ENCODE measurements at regions not wholly inside any gene's neighbourhood (a gene's known extent, or its start where the extent isn't known, plus 50 kb on each side); places are given as distances from the start of the nearest gene placed in this dataset.

DNA sequence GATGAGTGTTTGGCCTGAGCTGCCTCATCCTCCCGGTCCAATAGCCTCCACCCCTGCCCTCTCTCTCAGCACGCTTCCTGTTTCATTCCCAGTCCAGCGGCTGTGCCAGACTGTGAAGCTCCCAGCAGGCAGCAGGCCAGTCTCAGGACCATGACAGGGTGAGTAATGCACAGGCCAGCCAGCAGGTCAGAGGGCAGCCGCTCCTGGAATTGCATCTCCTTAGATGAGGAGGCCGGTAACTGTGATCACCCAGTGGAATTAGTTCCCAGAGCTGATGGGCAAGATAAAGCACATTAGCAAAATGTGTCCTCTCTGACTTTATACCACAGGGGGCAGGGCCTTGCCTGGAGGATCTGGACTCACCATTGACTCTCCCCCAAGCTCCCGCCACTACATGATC is 251.2 kb downstream of the ETS1 start:
- FAIRE-seq (no peak), DNase-seq (ENCODE audit: insufficient read length, low spot score) (no peak)

DNA sequence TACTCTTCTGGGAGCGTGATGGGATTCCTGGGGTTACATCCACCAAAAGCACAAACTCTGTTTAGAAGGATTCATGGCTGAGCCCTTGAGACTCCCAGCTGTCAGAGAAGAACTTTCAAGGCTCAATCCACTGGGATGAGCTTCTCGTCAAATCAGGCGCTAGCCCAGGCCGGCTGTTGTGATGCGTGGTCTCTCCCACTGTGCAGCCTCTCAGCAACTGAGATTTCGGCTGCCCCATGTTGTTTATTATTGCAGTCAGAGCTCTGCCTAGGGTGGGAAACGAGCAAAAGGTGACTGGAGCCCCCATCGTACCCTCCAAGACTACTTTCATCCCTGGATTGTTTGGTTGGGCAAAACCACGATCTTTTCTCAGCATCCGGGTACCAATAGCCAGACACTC is 251.6 kb downstream of the ETS1 start:
- TF ChIP-seq SPI1 (IDR thresholded peaks at IDR 0.05; ENCODE audit: low read depth, low read length) (no peak), POU2F2 (IDR thresholded peaks at IDR 0.05; ENCODE audit: low read depth, low read length) (no peak), POLR2AphosphoS5 (IDR thresholded peaks at IDR 0.05; ENCODE audit: low read depth, low read length) (no peak), TAF1 (IDR thresholded peaks at IDR 0.05; ENCODE audit: low read depth, low read length) (no peak), POLR2A (IDR thresholded peaks at IDR 0.05; ENCODE audit: low read depth, low read length) (no peak), PAX5 (IDR thresholded peaks at IDR 0.05; ENCODE audit: insufficient read depth, low read length, severe bottlenecking) (no peak)
- DNase-seq (ENCODE audit: insufficient read length, low spot score) (no peak), FAIRE-seq (no peak)

More for the DNA sequence above, 251.2 kb downstream of the ETS1 start:
- TF ChIP-seq SPI1 (IDR thresholded peaks at IDR 0.05; ENCODE audit: low read depth, low read length): no peak
- no peak for TF ChIP-seq POLR2A (IDR thresholded peaks at IDR 0.05; ENCODE audit: low read depth, low read length)
- TF ChIP-seq TAF1 (IDR thresholded peaks at IDR 0.05; ENCODE audit: low read depth, low read length): no peak

- TF ChIP-seq PAX5 (IDR thresholded peaks at IDR 0.05; ENCODE audit: insufficient read depth, low read length, severe bottlenecking) (no peak), POLR2A (IDR thresholded peaks at IDR 0.05; ENCODE audit: low read depth, low read length) (no peak), POU2F2 (IDR thresholded peaks at IDR 0.05; ENCODE audit: low read depth, low read length) (no peak), TAF1 (IDR thresholded peaks at IDR 0.05; ENCODE audit: low read depth, low read length) (no peak), SPI1 (IDR thresholded peaks at IDR 0.05; ENCODE audit: low read depth, low read length) (no peak), POLR2AphosphoS5 (IDR thresholded peaks at IDR 0.05; ENCODE audit: low read depth, low read length) (no peak)
- DNase-seq (ENCODE audit: insufficient read length, low spot score) (no peak), FAIRE-seq (no peak)
Measured at GRCh38 chr11:128334311-128335044, 252.9 kb downstream of the ETS1 start.

DNA sequence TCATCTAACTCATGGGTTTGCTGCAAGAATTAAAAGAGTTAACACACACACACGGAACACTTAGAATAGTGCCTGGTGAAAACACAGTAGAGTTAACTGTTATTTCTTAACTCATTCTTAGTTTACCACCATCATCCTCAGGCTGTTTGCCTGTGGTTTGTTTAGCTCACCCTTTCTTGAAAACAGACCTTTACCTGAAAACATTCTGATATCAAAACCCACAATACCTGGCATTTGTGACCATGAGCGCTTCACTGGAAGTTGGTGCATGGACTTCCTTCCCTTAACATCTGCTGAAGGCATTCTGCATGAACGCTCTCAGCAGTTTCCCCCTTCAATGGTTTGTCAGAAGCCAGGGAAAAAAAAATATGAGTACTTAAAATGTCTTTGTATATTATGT is 256.0 kb downstream of the ETS1 start:
- FAIRE-seq (peak; percentile 61), DNase-seq (ENCODE audit: insufficient read length, low spot score) (no peak)
- no peak for TF ChIP-seq POLR2AphosphoS5 (IDR thresholded peaks at IDR 0.05; ENCODE audit: low read depth, low read length)
- no peak for TF ChIP-seq PAX5 (IDR thresholded peaks at IDR 0.05; ENCODE audit: insufficient read depth, low read length, severe bottlenecking)
- no peak for TF ChIP-seq SPI1 (IDR thresholded peaks at IDR 0.05; ENCODE audit: low read depth, low read length)
- no peak for TF ChIP-seq TAF1 (IDR thresholded peaks at IDR 0.05; ENCODE audit: low read depth, low read length)
- TF ChIP-seq POLR2A (IDR thresholded peaks at IDR 0.05; ENCODE audit: low read depth, low read length): no peak
- TF ChIP-seq POU2F2 (IDR thresholded peaks at IDR 0.05; ENCODE audit: low read depth, low read length): no peak

GRCh38 chr11:128330203-128330602 is 257.2 kb downstream of the ETS1 start:
- TF ChIP-seq POLR2A (IDR thresholded peaks at IDR 0.05; ENCODE audit: low read depth, low read length) (no peak), POLR2AphosphoS5 (IDR thresholded peaks at IDR 0.05; ENCODE audit: low read depth, low read length) (no peak), SPI1 (IDR thresholded peaks at IDR 0.05; ENCODE audit: low read depth, low read length) (no peak), TAF1 (IDR thresholded peaks at IDR 0.05; ENCODE audit: low read depth, low read length) (no peak), PAX5 (IDR thresholded peaks at IDR 0.05; ENCODE audit: insufficient read depth, low read length, severe bottlenecking) (no peak), POU2F2 (IDR thresholded peaks at IDR 0.05; ENCODE audit: low read depth, low read length) (no peak)
- DNase-seq (ENCODE audit: insufficient read length, low spot score) (no peak), FAIRE-seq (no peak)

GRCh38 chr11:128328955-128329551 is 258.3 kb downstream of the ETS1 start:
- TF ChIP-seq POU2F2 (IDR thresholded peaks at IDR 0.05; ENCODE audit: low read depth, low read length): no peak
- no peak for TF ChIP-seq POLR2A (IDR thresholded peaks at IDR 0.05; ENCODE audit: low read depth, low read length)
- TF ChIP-seq POLR2AphosphoS5 (IDR thresholded peaks at IDR 0.05; ENCODE audit: low read depth, low read length): no peak
- TF ChIP-seq PAX5 (IDR thresholded peaks at IDR 0.05; ENCODE audit: insufficient read depth, low read length, severe bottlenecking): no peak
- no peak for TF ChIP-seq TAF1 (IDR thresholded peaks at IDR 0.05; ENCODE audit: low read depth, low read length)
- no peak for TF ChIP-seq SPI1 (IDR thresholded peaks at IDR 0.05; ENCODE audit: low read depth, low read length)
- FAIRE-seq: no peak
- no peak for DNase-seq (ENCODE audit: insufficient read length, low spot score)

DNA sequence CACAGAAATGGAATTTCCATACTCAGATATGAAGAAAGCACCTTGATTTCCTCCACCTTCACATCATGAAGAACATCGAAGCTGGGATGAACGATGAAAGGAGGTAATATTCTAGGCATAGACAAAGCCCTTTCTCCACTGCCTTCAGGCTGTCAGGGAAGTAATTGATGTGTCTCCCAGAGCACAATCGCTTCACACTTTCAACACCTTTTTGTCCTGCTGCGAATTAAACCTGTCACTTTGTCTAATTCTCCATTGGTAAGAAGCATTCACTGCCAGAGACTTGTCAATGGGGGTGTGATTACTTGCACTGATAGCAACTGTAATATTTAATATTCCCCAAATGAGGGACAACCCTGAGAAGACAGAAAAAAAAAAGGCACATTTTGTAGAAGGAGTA is 260.1 kb downstream of the ETS1 start:
- no peak for FAIRE-seq
- no peak for DNase-seq (ENCODE audit: insufficient read length, low spot score)
- TF ChIP-seq POU2F2 (IDR thresholded peaks at IDR 0.05; ENCODE audit: low read depth, low read length): no peak
- no peak for TF ChIP-seq SPI1 (IDR thresholded peaks at IDR 0.05; ENCODE audit: low read depth, low read length)
- TF ChIP-seq POLR2AphosphoS5 (IDR thresholded peaks at IDR 0.05; ENCODE audit: low read depth, low read length): no peak
- no peak for TF ChIP-seq PAX5 (IDR thresholded peaks at IDR 0.05; ENCODE audit: insufficient read depth, low read length, severe bottlenecking)
- no peak for TF ChIP-seq POLR2A (IDR thresholded peaks at IDR 0.05; ENCODE audit: low read depth, low read length)
- no peak for TF ChIP-seq TAF1 (IDR thresholded peaks at IDR 0.05; ENCODE audit: low read depth, low read length)

DNA sequence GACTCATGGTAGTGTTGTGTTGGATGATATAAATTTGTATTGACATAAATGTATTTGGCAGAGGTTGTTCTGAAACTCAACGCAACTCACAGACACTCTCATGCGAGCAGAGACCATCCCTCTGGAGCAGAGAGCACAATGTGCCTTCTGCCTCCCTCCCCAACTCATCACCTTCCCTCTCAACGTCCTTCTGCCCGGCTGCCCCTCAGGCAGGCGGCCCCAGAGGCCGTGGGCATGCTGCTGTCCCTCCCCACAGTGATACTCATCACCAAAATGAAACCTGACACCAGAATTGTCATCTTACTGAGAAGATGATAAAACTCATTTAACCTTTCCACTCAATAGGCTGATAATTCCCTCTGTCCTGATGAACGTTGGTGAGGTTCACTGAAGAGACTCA is 260.6 kb downstream of the ETS1 start:
- no peak for FAIRE-seq
- TF ChIP-seq TAF1 (IDR thresholded peaks at IDR 0.05; ENCODE audit: low read depth, low read length): no peak
- no peak for TF ChIP-seq POLR2AphosphoS5 (IDR thresholded peaks at IDR 0.05; ENCODE audit: low read depth, low read length)
- no peak for TF ChIP-seq PAX5 (IDR thresholded peaks at IDR 0.05; ENCODE audit: insufficient read depth, low read length, severe bottlenecking)
- no peak for TF ChIP-seq SPI1 (IDR thresholded peaks at IDR 0.05; ENCODE audit: low read depth, low read length)
- no peak for TF ChIP-seq POLR2A (IDR thresholded peaks at IDR 0.05; ENCODE audit: low read depth, low read length)
- TF ChIP-seq POU2F2 (IDR thresholded peaks at IDR 0.05; ENCODE audit: low read depth, low read length): no peak
- no peak for DNase-seq (ENCODE audit: insufficient read length, low spot score)

DNA sequence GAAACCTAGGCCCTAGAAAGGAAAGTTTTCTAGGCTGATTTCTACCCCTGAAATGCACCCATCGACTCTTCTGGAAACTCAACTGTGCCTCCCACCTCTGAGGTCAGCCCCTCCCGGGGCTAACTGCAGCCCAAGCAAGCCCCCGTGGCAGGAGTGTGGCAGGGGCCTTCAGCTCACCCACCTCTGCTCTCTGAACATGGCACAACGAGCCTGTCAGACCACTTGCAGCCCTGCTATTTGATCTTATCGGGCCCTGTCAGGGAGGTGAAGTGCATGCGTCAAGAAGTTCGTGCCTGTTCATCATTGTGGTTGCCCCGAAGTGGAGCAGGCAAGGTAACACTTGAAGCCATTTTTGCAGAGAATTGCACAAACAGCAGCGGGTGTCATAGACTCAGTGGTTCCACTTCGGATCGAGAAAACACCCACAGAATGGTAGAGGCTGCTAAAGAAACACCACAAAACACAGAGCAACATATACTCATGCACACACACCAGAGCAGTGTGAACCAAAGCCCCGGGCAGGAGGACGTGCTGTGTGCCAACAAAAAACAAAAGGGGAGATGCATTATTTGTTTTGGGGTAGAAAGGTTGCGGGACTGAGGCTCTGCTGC is 262.7 kb downstream of the ETS1 start:
- FAIRE-seq (no peak), DNase-seq (ENCODE audit: insufficient read length, low spot score) (no peak)
- no peak for TF ChIP-seq POLR2A (IDR thresholded peaks at IDR 0.05; ENCODE audit: low read depth, low read length)
- TF ChIP-seq POU2F2 (IDR thresholded peaks at IDR 0.05; ENCODE audit: low read depth, low read length): no peak
- no peak for TF ChIP-seq TAF1 (IDR thresholded peaks at IDR 0.05; ENCODE audit: low read depth, low read length)
- TF ChIP-seq SPI1 (IDR thresholded peaks at IDR 0.05; ENCODE audit: low read depth, low read length): no peak
- TF ChIP-seq PAX5 (IDR thresholded peaks at IDR 0.05; ENCODE audit: insufficient read depth, low read length, severe bottlenecking): no peak
- TF ChIP-seq POLR2AphosphoS5 (IDR thresholded peaks at IDR 0.05; ENCODE audit: low read depth, low read length): no peak

Data from GM12891 (cell line).